ENCODE measurements at regions not wholly inside any gene's neighbourhood (a gene's known extent, or its start where the extent isn't known, plus 50 kb on each side); places are given as distances from the start of the nearest gene placed in this dataset.

GRCh38 chr3:177764933-177765332 is 567.7 kb upstream of the TBL1XR1 start:
- WGBS, 2 donors = 71 to 78% methylated on average over 3 of the region's 3 CpGs
- intact Hi-C loops (cut with DNase I) = no loop called here
- no peak for DNase-seq
- no peaks in the 10 kb centered on the region for H3K27me3 ChIP-seq
- no peaks in the 10 kb centered on the region for H3K4me1 ChIP-seq
- TF ChIP-seq CTCF (IDR thresholded peaks at IDR 0.05) (no peak), POLR2A (IDR thresholded peaks at IDR 0.05) (no peak)
- no peaks in the 10 kb centered on the region for H3K9me3 ChIP-seq
- no peaks in the 10 kb centered on the region for H3K36me3 ChIP-seq
- H3K4me3 ChIP-seq = no peak overlapping the region
- H3K27ac ChIP-seq = peak overlapping the region in 2 of 4 donors; percentile 40

- 50 to 54% methylated on average over 2 of the region's 2 CpGs for WGBS, 2 donors
- no peak overlapping the region for H3K4me3 ChIP-seq
- no peaks in the 10 kb centered on the region for H3K36me3 ChIP-seq
- H3K9me3 ChIP-seq = no peaks in the 10 kb centered on the region
- TF ChIP-seq POLR2A (IDR thresholded peaks at IDR 0.05) (no peak), CTCF (IDR thresholded peaks at IDR 0.05) (no peak)
- H3K4me1 ChIP-seq = peaks cover 0 to 20% (median 9%) of the 10 kb centered on the region in 3 donors
- intact Hi-C loops (cut with DNase I) = no loop called here
- peak overlapping the region in 3 of 4 donors; percentile 29 to 68 (median 56) for H3K27ac ChIP-seq
- H3K27me3 ChIP-seq = no peaks in the 10 kb centered on the region
- no peak for DNase-seq
These were observed 573.3 kb upstream of the TBL1XR1 start for GRCh38 chr3:177770383-177771230.

- 82 to 92% methylated on average over 2 of the region's 2 CpGs for WGBS, 2 donors
- intact Hi-C loops (cut with DNase I) = no loop called here
- no peaks in the 10 kb centered on the region for H3K36me3 ChIP-seq
These were observed 574.5 kb upstream of the TBL1XR1 start for GRCh38 chr3:177771780-177772179.

GRCh38 chr3:177772908-177773557 is 575.8 kb upstream of the TBL1XR1 start:
- Histone ChIP-seq H3K4me3 (no peak overlapping the region), H3K4me1 (peaks cover 4 to 29% (median 14%) of the 10 kb centered on the region in 3 donors), H3K36me3 (no peaks in the 10 kb centered on the region), H3K9me3 (no peaks in the 10 kb centered on the region), H3K27me3 (no peaks in the 10 kb centered on the region), H3K27ac (no peak overlapping the region)
- DNase-seq = no peak
- intact Hi-C loops (cut with DNase I) = no loop called here
- 61 to 79% methylated on average over 3 of the region's 3 CpGs for WGBS, 2 donors
- no peak for TF ChIP-seq CTCF (IDR thresholded peaks at IDR 0.05)
- TF ChIP-seq POLR2A (IDR thresholded peaks at IDR 0.05) = no peak

More at GRCh38 chr3:177771780-177772179, 574.5 kb upstream of the TBL1XR1 start:
- no peaks in the 10 kb centered on the region for H3K9me3 ChIP-seq
- H3K4me3 ChIP-seq = no peak overlapping the region
- no peak for TF ChIP-seq POLR2A (IDR thresholded peaks at IDR 0.05)
- no peak for TF ChIP-seq CTCF (IDR thresholded peaks at IDR 0.05)
- no peaks in the 10 kb centered on the region for H3K27me3 ChIP-seq
- H3K4me1 ChIP-seq = peaks cover 4 to 27% (median 14%) of the 10 kb centered on the region in 3 donors
- DNase-seq = no peak
- H3K27ac ChIP-seq = peak overlapping the region in 3 of 4 donors; percentile 56 to 68 (median 59)

GRCh38 chr3:177773717-177774116 is 576.4 kb upstream of the TBL1XR1 start:
- Histone ChIP-seq H3K27me3 (no peaks in the 10 kb centered on the region), H3K9me3 (no peaks in the 10 kb centered on the region), H3K36me3 (no peaks in the 10 kb centered on the region), H3K4me1 (peaks cover 5 to 36% (median 14%) of the 10 kb centered on the region in 3 donors), H3K27ac (no peak overlapping the region), H3K4me3 (no peak overlapping the region)
- TF ChIP-seq CTCF (IDR thresholded peaks at IDR 0.05) = no peak
- no peak for TF ChIP-seq POLR2A (IDR thresholded peaks at IDR 0.05)
- intact Hi-C loops (cut with DNase I) = no loop called here
- no peak for DNase-seq
- 100% methylated on average over 1 of the region's 1 CpG for WGBS, 2 donors
